Gastroesophageal sphincter (tissue), 3 donors: ENCODE measurements at regions not wholly inside any gene's neighbourhood (a gene's known extent, or its start where the extent isn't known, plus 50 kb on each side); places are given as distances from the start of the nearest gene placed in this dataset.

ENCODE experiments used
- CTCF ChIP-seq, 4 experiments: fragments of 200-600 bp in 2 of 4; fragments of 450-650 bp in 2 of 4; sonication (generic) in 1 of 4; IDR thresholded peaks; one replicate each; pipeline ENCODE4 v1.5.1; 2017 to 2019; ENCODE audit warnings: antibody characterized with exemption in 4 of 4, mild to moderate bottlenecking in 2 of 4, moderate library complexity in 2 of 4
- EP300 ChIP-seq: sonication (generic); formaldehyde crosslinking; IDR thresholded peaks from one replicate; pipeline ENCODE4 v1.6.1; 2017; ENCODE audit warnings: antibody characterized with exemption, mild to moderate bottlenecking
- POLR2A ChIP-seq, 2 donors: fragments of 450-650 bp; IDR thresholded peaks; one replicate each; pipeline ENCODE4 v1.6.1; 2017; ENCODE audit warnings: antibody characterized with exemption in 2 of 2, mild to moderate bottlenecking in 2 of 2, moderate library complexity in 1 of 2
- POLR2AphosphoS5 ChIP-seq: sonication (generic); formaldehyde crosslinking; IDR thresholded peaks from one replicate; pipeline ENCODE4 v1.6.1; 2017; ENCODE audit warnings: antibody characterized with exemption

GRCh38 chr2:104361414-104361813, 492.5 kb upstream of the POU3F3 start:
- TF ChIP-seq CTCF (IDR thresholded peaks at IDR 0.05) (no peak), POLR2A (IDR thresholded peaks at IDR 0.05) (no peak), POLR2AphosphoS5 (no peak), EP300 (no peak)
